Activated CD8-positive, alpha-beta memory T cell treated with anti-CD3 and anti-CD28 coated beads for 48 hours (primary cell): ENCODE measurements at regions not wholly inside any gene's neighbourhood (a gene's known extent, or its start where the extent isn't known, plus 50 kb on each side); places are given as distances from the start of the nearest gene placed in this dataset.
"Not testable (repeated sequence)": the region's sequence is repeated elsewhere in the genome, so short reads cannot be mapped to it uniquely, and the experiment has no call there.

Experiments
- DNase-seq, 3 experiments: peaks; one replicate each; pipeline ENCODE4 v3.0.0-alpha.2; 2020; ENCODE audit warnings: low read depth in 2 of 3, low spot score in 2 of 3

- DNase-seq = no peak
Observed at GRCh38 chr10:65194126-65194525, 1672.9 kb downstream of the REEP3 start.

- no peak for DNase-seq
Observed at GRCh38 chr10:65194555-65194954, 1673.4 kb downstream of the REEP3 start.

GRCh38 chr10:65196111-65196510, 1674.9 kb downstream of the REEP3 start:
- DNase-seq = no peak

GRCh38 chr10:65197935-65198334, 1676.7 kb downstream of the REEP3 start:
- DNase-seq = no peak

- no peak for DNase-seq
Observed at GRCh38 chr10:65201491-65201890, 1680.3 kb downstream of the REEP3 start.

GRCh38 chr10:65204999-65205398, 1683.8 kb downstream of the REEP3 start:
- DNase-seq = no peak

- DNase-seq = no peak
Observed at GRCh38 chr10:65213170-65213569, 1692.0 kb downstream of the REEP3 start.

- no peak for DNase-seq
Observed at GRCh38 chr10:65219444-65219843, 1698.2 kb downstream of the REEP3 start.

- no peak for DNase-seq
Observed at GRCh38 chr10:65231148-65231547, 1694.7 kb upstream of the LRRTM3 start.

- DNase-seq = no peak
Observed at GRCh38 chr10:65234261-65234660, 1691.6 kb upstream of the LRRTM3 start.

- DNase-seq = no peak
Observed at GRCh38 chr10:65235266-65235665, 1690.6 kb upstream of the LRRTM3 start.

- no peak for DNase-seq
Observed at GRCh38 chr10:65235846-65236245, 1690.0 kb upstream of the LRRTM3 start.

GRCh38 chr10:65265451-65265954, 1660.3 kb upstream of the LRRTM3 start:
- DNase-seq = no peak

- not testable (repeated sequence) for DNase-seq
Observed at GRCh38 chr10:65269551-65269950, 1656.3 kb upstream of the LRRTM3 start.

GRCh38 chr10:65270969-65271368, 1654.9 kb upstream of the LRRTM3 start:
- no peak for DNase-seq

GRCh38 chr10:65273115-65273514, 1652.7 kb upstream of the LRRTM3 start:
- DNase-seq = no peak

GRCh38 chr10:65275296-65275695, 1650.5 kb upstream of the LRRTM3 start:
- DNase-seq = no peak

GRCh38 chr10:65284495-65285041, 1641.3 kb upstream of the LRRTM3 start:
- DNase-seq = no peak

- not testable (repeated sequence) for DNase-seq
Observed at GRCh38 chr10:65285726-65286125, 1640.1 kb upstream of the LRRTM3 start.

GRCh38 chr10:65291286-65291685, 1634.5 kb upstream of the LRRTM3 start:
- no peak for DNase-seq

GRCh38 chr10:65292551-65292950, 1633.3 kb upstream of the LRRTM3 start:
- DNase-seq = no peak

GRCh38 chr10:65294329-65294728, 1631.5 kb upstream of the LRRTM3 start:
- no peak for DNase-seq

GRCh38 chr10:65301181-65301580, 1624.7 kb upstream of the LRRTM3 start:
- DNase-seq = no peak
